Stimulated activated CD8-positive, alpha-beta memory T cell treated with anti-CD3 and anti-CD28 coated beads, Interleukin-12 subunit alpha, Interleukin-12 subunit beta, amount 100 ng/mL, for 24 hours (primary cell): ENCODE measurements at regions not wholly inside any gene's neighbourhood (a gene's known extent, or its start where the extent isn't known, plus 50 kb on each side); places are given as distances from the start of the nearest gene placed in this dataset.
"Not testable (repeated sequence)": the region's sequence is repeated elsewhere in the genome, so short reads cannot be mapped to it uniquely, and the experiment has no call there.

Experiments used
- DNase-seq: peaks from one replicate; pipeline ENCODE4 v3.0.0-alpha.2; 2020; ENCODE audit errors: extremely low read depth

DNA sequence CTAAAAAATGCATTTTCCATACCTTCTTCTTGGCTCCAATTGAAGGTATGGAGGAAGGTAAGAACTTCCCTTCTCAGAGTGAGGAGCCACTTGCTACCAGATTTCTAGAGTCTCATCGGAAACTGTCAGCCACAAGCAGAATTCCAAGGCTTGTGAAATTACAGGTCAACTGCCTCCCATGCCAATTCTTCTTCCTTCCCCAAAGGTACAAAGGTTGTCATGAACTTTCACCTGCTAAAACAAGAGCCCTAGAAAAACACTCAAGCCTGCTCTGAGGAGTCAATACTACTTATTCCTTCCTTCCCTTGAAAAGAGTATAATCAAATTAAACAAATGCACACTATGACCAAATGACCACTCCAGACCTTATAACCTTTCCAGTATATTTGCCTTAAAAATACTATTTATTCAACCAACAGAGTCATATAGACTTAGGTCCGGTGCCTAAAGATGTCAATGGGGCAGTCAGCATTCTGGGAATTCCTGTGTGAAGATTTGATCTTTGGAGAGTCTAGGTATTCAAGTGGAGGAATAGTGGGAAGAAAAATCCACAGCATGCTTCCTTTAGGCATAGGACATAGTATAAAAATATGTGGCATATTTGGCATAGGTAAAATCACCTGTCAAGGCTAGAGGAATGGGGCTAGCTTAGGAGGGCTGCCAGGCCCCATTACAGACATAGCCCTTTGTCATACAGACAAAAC, 539.3 kb downstream of the LIG4 start:
- no peak for DNase-seq

DNA sequence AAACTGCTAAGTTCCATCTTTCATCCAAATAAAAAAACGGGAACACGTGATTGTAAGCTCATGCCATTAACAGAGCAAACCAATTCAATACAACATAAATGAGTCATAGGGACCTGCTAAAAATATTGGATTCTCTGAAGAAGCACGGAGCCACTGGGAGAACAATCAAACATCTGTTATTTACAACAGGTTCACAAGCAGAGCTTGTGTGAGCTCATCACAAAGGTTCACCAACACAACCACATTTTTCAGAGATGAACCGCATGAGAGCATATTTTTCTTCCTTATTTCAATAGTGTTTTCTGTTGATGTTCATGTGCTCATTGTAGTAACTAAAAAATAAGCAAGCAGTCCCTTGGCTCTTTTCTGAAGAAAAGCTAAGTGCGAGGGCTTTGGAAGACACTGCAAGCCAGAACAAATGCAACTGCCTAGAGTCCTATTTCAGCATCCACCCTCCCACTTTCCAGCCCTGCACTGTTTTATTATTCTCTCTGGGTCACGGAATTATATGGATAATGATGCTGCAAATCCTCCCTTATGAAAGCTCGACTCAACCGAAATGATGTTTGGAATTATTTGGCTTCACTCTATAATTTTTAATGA, 545.8 kb downstream of the LIG4 start:
- no peak for DNase-seq

DNA sequence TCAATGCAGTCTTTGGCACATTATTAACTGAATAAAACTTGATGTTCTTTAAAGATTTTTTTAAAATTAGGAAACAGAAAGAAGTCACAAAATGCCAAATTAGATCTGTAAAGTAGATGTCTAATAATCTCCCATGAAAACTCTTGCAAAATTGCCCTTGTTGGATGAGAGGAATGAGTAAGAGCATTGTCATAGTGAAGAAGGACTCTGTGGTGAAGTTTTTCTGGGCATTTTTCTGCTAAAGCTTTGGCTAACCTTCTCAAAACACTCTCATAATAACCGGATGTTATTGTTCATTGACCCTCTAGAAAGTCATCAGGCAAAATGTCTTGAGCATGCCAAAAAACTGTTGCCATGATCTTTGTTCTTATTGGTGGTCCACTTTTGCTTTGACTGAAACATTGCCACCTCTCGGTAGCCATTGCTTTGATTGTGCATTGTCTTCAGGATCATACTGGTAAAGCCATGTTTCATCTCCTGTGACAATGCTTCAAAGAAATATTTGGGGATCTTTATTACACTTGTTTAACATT, 549.3 kb downstream of the LIG4 start:
- DNase-seq: no peak

DNA sequence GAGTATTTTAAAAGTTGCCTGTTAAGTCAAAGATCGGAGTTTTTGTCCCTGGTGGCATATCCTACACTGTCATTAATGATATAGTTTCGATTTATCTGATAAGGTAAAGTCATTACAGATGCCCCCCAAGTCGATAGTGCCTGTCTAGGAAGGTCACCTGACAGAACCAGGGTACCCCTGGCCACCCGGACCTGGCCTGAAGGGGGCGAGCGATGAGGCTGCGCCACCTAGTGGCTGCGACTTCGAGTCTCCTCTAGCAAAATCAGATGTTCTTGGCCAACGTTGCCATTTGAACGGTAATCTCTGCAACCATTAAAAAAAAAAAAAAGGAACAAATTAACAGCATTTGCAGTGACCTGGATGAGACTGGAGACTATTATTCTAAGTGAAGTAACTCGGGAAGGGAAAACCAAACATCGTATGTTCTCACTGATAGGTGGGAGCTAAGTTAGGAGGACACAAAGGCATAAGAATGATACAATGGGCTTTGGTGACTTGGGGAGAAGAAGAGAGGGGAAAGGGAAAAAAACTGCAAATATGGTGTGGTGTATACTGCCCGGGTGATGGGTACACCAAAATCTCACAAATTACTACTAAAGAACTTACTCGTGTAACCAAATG, 565.1 kb downstream of the LIG4 start:
- DNase-seq: no peak

DNA sequence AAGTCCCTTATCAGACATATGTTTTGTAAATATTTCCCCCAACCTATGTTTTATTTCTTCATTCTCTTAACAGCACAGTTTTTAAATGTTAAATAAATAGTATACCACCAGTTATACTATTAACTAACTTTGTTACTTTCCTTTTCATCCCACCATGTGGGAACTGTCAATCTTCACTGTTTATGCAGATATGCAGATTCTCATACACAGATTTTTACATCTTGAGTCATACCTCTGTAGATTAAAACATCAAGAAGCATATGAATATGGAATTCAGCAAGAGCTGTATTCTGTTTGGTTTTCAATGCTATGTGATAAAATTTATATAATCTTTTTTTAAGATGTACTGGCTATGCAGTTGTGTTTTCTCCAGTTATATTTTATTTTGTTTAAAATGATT, 566.3 kb downstream of the LIG4 start:
- DNase-seq: no peak

DNA sequence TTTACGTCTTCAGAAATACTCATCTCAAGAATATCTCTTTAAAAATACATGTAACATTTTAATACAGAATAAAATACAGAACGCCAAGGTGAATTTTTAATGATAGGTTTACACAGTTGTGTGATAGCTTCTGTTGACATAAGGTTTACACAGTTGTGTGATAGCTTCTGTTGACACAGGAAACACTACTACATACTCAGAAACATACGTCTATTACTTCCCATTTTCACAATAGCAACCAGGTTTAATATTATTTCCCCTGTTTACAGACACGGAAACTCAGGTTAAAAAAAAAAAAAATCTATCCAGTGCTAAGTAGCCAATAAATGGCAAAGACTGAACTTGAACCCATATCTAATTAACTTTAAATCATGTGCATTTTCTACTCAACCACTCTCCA, 571.2 kb downstream of the LIG4 start:
- DNase-seq: no peak

DNA sequence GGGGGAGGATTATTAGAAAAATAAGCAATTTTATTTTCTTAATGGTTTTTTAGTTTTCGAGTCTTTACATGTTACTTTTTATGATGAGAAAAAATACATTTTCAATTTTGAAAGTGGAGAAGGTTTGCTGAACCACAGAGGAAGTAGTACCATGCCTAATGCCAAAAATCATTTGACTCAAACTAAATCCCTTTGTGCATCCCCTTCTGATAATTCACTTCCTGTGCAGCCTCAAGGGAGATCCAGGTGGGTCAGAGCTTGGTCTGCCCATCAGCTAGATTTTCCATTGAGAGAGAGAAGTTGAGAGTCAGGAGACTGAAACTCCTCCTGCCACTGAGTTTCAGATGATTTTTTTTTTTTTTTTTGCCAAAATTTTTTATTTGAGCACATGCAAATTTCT, 571.7 kb downstream of the LIG4 start:
- no peak for DNase-seq

DNA sequence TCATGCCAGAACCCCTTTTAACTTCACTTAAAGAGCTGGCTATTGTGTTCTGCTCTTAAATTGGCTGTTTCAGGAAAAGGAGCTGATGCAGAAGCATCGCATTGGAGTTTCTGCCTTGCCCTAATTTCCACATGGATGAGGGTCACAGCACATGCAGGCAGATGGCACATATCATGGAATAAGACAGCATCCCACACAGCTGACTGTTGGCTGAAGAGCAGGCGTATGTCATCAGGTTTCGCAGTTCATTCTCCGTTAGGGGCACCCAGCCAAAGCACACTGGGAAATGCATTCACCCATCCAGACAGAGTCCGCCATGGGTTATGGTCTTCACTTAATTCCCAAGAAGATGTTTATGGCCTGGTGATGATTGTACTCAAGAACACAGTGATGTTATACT, 572.5 kb downstream of the LIG4 start:
- no peak for DNase-seq

DNA sequence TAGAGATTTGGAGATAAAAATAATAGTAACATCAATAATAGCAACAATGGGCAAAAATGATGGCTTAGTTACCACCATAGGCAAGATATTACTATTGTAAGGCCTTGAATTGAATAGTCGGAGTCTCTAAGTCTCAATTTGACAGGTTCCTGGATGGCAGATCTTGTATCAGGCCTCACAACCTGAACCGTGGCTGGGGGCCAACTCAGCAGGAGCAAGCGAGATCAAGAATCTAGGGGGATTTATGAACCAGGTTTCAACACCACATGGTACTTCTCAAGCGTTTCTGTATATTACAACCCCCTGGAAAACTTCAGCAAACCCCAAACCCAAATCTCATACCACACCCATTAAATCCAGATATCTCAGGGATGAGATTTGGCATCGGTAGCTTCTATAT, 573.8 kb downstream of the LIG4 start:
- DNase-seq: no peak

DNA sequence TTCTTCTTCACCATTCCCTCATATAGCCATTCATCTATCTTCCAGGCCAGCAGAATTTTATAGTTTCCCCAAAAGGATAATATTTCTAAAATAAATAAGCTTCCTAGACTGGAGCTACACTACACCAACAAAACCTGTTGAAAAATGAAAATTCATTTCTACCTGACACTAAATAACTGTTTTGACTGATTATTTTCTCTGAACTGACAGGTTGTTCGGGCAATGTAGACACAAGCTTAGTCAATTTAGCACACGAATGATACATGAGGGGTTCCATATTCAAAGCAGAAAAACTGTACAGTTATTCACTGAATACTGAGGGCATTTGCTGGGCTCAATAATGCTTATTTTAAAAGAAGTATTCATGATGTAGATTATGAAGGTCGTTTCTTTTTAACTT, 589.7 kb downstream of the LIG4 start:
- DNase-seq: no peak

DNA sequence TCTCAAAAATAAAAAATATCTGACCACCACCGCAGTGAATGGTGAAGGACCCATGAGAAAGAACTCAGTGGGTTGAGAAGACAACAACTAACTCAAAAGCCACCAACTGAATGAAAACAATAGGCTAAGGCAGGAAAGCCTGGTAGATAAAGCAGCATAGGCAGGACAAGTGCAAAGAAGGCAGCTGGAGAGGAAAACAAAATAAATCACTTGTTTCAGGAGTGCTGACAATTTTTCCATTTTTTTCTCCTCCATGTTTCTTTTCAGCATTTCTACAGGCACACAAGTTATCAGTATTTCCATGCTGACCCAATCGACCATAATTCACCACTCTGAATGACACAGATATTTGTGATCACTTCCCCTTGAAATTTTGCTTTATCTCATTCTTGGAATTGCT, 597.8 kb downstream of the LIG4 start:
- DNase-seq: no peak

DNA sequence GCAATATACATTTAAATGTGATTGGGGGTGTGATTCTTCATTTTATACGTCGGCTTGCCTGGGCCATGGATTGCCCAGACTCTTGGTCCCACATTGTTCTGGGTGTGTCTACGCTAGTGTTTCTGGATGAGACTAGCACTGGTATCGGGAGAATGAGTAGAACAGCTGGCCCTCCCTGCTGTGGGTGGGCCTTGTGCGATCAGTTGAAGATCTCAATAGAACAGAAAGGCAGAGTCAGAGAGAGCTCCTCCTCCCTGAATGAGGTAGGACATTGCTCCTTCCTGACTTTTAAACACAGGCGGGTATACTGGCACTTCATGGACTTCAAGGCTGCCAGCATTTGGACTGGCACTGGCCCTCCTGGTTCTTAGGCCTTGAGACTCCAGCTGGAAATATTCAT, 603.0 kb downstream of the LIG4 start:
- DNase-seq: no peak

DNA sequence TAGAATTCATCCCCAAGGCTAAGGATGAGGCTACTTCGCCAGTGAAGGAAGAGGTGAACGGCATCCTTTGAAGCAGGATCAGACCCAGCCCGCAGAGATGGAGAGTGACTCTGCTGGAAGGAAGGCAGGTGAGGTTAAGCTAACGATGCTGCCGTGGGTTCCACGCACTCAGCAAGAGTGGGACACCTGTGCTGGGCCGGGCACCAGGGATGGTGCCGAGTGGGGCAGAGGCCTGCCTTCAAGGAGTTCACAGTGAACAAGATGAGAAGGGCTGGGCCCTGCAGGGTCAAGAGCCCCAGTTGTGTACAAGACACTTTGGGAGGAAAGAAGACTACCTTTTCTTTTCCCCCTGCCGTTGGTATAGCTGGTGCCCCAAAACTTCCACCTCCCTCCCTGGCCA, 606.6 kb downstream of the LIG4 start:
- DNase-seq: no peak

DNA sequence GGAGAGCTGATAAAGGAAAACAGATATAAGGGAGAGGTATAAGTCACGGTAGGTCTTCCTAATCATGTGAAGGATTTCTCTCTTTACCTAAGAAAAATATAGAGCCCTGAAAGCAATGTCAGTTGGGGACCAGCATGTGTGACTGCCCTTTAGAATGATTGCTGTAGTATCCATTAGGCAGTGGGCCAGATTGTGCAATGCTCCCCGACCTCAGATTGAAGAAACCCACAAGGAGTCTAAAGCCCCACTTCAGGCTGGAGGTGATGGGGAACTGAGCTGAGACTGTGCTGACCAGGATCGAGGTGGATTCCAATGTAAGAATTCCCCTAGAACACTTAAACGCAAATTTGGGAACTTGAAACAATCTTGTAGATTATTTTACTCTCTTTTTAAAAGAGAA, 614.4 kb downstream of the LIG4 start:
- no peak for DNase-seq

DNA sequence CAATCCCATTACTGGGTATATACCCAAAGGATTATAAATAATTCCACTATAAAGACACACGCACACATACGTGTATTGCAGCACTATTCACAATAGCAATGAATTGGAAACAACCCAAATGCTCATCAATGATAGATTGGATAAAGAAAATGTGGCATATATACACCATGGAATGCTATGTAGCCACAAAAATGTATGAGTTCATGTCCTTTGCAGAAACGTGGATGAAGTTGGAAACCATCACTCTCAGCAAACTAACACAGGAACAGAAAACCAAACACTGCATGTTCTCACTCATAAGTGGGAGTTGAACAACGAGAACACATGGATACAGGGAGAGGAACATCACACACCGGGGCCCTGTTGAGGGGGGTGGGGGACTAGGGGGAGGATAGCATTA, 619.0 kb downstream of the LIG4 start:
- not testable (repeated sequence) for DNase-seq

DNA sequence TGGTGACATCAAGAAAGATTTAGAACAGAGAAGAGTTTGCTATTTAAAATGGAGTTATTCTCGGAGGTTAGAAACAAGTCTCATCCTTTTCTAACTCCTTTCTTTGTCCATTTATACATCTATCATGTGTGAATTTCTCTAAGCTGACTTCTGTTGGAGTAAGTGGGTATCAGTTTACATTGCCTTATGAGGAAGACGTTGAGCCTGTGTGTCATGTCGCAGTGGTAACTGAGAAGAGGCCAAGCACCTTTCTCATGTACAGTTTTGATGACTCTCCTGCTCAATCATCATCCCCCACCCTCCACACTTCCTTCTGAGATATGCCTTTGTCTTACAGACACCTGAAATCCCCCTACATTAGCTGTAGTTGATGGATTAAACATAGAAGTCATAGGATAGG, 624.8 kb downstream of the LIG4 start:
- no peak for DNase-seq

DNA sequence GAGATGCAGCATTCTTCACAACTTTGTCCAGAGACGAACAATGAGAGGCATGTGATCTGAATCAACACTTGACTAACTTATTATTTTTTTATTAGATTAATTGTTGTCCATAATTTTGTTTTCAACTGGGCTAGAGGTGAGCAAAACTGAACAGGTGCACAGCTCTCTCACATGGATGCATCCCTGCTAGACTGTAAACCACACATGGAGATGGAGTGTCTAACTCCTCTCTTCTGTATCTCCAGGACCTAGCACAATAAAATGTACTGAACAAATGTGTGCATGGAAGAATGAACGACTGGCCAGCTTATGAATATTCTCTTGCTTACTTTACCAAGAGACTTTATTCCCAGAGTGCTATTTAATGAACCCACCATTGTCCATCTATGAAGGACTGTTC, 627.7 kb downstream of the LIG4 start:
- DNase-seq: no peak

DNA sequence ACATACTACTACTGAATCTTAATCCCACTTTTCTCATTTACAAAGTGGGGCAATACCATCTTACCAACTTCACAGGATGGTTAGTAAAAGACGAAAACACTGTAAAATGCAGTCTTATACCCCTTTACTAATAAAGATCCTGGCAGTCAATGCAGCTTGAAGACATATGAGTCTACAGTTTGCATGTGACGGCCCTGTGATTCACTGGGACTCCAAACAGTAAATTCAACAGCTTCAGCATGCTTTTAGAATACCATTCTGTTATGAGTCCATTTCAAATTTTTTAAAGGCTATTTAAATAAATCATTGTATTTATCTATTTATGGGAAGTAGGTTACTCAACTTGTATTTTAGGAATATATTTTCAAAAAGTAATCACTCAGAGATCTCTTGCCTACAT, 629.1 kb downstream of the LIG4 start:
- DNase-seq: no peak

DNA sequence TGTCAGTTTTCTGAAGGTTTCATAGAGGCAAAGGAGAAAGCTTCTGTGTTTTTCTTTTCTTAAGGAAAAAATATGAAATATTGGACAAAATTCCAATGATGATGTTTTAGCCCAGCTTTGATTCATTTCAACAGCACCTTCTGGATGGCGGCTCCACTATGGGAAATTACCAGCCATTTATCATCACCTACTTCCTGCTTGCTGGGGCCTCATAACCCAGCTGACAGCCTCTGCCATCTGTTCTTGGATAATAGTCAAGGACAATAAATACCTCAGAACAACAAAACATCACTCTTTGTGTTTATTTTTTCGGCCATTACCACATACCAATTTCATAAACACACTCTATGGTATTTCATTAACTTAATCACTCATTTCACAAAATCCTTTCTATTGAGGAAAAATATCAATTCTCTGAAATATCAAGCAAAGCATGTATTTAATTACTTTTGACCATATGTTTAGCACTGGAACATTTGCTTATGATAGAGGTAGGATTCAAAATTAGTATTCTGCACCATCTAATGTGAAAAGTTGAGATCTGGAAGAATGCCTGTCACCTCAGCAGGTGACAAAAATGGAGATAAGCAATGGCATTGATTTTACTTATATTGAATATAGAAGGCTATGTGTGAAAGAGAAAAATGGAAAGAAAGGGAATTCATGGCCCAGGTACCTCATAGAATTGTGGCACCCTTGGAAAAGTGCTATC, 629.7 kb downstream of the LIG4 start:
- DNase-seq: no peak

DNA sequence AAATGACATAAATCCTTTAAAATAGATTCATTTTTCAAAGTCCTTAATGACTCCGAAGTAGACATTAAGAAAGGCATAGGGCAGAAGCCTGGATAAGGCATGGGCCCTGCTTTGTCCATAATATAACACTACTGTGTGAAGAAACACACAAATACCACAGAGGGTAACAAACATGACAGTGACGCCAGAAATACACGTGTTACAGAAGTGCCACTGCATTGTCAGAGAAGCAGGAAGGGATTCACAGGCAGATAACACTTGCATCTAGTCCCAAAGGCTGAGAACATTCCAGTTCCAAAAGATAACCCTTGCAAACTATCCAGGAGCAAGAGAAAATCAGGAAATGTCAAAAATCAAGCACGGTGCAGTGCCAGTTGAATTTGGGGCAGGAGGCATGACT, 633.2 kb downstream of the LIG4 start:
- no peak for DNase-seq

DNA sequence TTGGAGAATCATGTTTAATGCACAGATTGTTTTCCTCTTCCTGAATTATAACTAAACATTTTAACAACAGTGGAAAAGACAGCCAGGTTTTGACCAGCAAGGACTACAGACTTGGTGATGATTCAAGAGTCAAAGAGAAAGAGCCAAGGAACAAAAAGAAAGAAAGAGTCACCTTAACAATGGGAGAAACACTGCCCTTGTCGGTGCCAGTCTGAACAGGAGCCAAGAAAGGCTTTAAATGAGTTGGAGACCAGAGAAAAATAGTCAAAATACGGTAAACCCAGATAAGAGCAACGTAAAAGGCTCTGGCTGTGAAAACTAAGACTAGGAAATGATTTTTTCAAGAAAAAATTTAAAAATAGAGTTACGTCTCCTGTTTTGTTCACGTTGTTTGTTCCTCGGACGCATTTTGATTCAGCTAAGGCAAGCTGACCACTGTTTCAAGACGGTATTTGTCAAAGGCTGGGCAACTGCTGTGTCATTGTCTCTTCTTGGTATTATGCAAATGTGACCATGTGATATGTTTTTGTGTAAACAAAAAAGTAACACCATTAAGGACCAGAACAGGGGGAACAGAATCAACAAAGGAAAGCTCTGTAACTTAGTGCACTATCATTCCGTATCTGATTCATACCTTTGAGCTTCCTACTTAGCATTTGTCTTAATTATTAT, 634.5 kb downstream of the LIG4 start:
- no peak for DNase-seq

DNA sequence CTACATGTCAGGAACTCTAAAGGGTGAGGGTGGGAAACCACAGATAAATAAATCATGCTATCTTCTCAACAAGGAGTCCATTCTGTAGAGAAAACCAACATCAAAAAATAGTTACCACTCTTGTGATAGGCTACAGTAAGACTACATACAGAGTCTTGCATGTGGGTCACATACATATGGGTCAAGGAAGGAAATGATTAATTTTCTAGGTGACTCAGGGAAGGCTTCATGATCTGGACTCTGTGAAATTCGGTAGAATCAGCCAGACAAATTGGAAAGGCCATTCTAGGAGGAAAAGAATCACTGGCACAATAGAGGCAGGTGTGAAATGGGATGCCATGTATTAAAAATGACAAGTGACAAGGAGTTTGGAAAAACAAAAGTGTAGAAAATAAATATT, 638.9 kb downstream of the LIG4 start:
- no peak for DNase-seq
